ENCODE measurements at regions not wholly inside any gene's neighbourhood (a gene's known extent, or its start where the extent isn't known, plus 50 kb on each side); places are given as distances from the start of the nearest gene placed in this dataset.

- Histone ChIP-seq H3K4me2 (ENCODE audit: low read depth, low read length, poor library complexity, severe bottlenecking) (no peak overlapping the region), H3F3A (ENCODE audit: insufficient read depth) (no peaks in the 10 kb centered on the region), H3K9me3 (ENCODE audit: insufficient read depth, low read length) (no peaks in the 10 kb centered on the region), H3K9ac (ENCODE audit: low read length) (no peak overlapping the region), H3K27me3 (ENCODE audit: low read length) (no peaks in the 10 kb centered on the region), H4K20me1 (ENCODE audit: low read depth, low read length) (no peaks in the 10 kb centered on the region), H3K9me2 (replicated peaks; ENCODE audit: insufficient read depth, low read length) (no peaks in the 10 kb centered on the region), H3K79me2 (ENCODE audit: insufficient read depth, low read length) (no peaks in the 10 kb centered on the region), H3K4me3 (ENCODE audit: insufficient read depth, low read length, poor library complexity, severe bottlenecking) (no peak overlapping the region), H3K36me3 (ENCODE audit: low read length) (no peaks in the 10 kb centered on the region), H3K27ac (ENCODE audit: low read depth, low read length) (no peak overlapping the region), H2AFZ (ENCODE audit: low read depth, low read length, severe bottlenecking) (no peak overlapping the region)
- TF ChIP-seq CTCF (IDR thresholded peaks at IDR 0.05; ENCODE audit: insufficient read depth, low read length, poor library complexity, severe bottlenecking) (no peak), EZH2phosphoT487 (conservative IDR thresholded peaks at IDR 0.05; ENCODE audit: low read length) (no peak)
Measured at GRCh38 chr20:17014756-17015366, 212.0 kb upstream of the PCSK2 start.

- Histone ChIP-seq H3K9me2 (replicated peaks; ENCODE audit: insufficient read depth, low read length) (no peaks in the 10 kb centered on the region), H3K9ac (ENCODE audit: low read length) (no peak overlapping the region), H3K27ac (ENCODE audit: low read depth, low read length) (no peak overlapping the region), H3F3A (ENCODE audit: insufficient read depth) (no peaks in the 10 kb centered on the region), H2AFZ (ENCODE audit: low read depth, low read length, severe bottlenecking) (no peak overlapping the region), H3K27me3 (ENCODE audit: low read length) (no peaks in the 10 kb centered on the region), H3K9me3 (ENCODE audit: insufficient read depth, low read length) (no peaks in the 10 kb centered on the region), H3K4me3 (ENCODE audit: insufficient read depth, low read length, poor library complexity, severe bottlenecking) (no peak overlapping the region), H4K20me1 (ENCODE audit: low read depth, low read length) (no peaks in the 10 kb centered on the region), H3K4me2 (ENCODE audit: low read depth, low read length, poor library complexity, severe bottlenecking) (no peak overlapping the region), H3K36me3 (ENCODE audit: low read length) (no peaks in the 10 kb centered on the region), H3K79me2 (ENCODE audit: insufficient read depth, low read length) (no peaks in the 10 kb centered on the region)
- TF ChIP-seq CTCF (IDR thresholded peaks at IDR 0.05; ENCODE audit: insufficient read depth, low read length, poor library complexity, severe bottlenecking) (no peak), EZH2phosphoT487 (conservative IDR thresholded peaks at IDR 0.05; ENCODE audit: low read length) (no peak)
Measured at GRCh38 chr20:17017232-17017631, 209.6 kb upstream of the PCSK2 start.

GRCh38 chr20:17021481-17021880 is 205.4 kb upstream of the PCSK2 start:
- Histone ChIP-seq H3K9me3 (ENCODE audit: insufficient read depth, low read length) (no peaks in the 10 kb centered on the region), H3K27me3 (ENCODE audit: low read length) (no peaks in the 10 kb centered on the region), H3K4me3 (ENCODE audit: insufficient read depth, low read length, poor library complexity, severe bottlenecking) (no peak overlapping the region), H3K9ac (ENCODE audit: low read length) (no peak overlapping the region), H3K36me3 (ENCODE audit: low read length) (no peaks in the 10 kb centered on the region), H3F3A (ENCODE audit: insufficient read depth) (no peaks in the 10 kb centered on the region), H3K4me2 (ENCODE audit: low read depth, low read length, poor library complexity, severe bottlenecking) (no peak overlapping the region), H2AFZ (ENCODE audit: low read depth, low read length, severe bottlenecking) (no peak overlapping the region), H3K9me2 (replicated peaks; ENCODE audit: insufficient read depth, low read length) (no peaks in the 10 kb centered on the region), H3K79me2 (ENCODE audit: insufficient read depth, low read length) (no peaks in the 10 kb centered on the region), H4K20me1 (ENCODE audit: low read depth, low read length) (no peaks in the 10 kb centered on the region), H3K27ac (ENCODE audit: low read depth, low read length) (no peak overlapping the region)
- no peak for TF ChIP-seq EZH2phosphoT487 (conservative IDR thresholded peaks at IDR 0.05; ENCODE audit: low read length)
- no peak for TF ChIP-seq CTCF (IDR thresholded peaks at IDR 0.05; ENCODE audit: insufficient read depth, low read length, poor library complexity, severe bottlenecking)

Data from SU-DHL-6 (cell line).